ENCODE measurements at regions not wholly inside any gene's neighbourhood (a gene's known extent, or its start where the extent isn't known, plus 50 kb on each side); places are given as distances from the start of the nearest gene placed in this dataset.

DNA sequence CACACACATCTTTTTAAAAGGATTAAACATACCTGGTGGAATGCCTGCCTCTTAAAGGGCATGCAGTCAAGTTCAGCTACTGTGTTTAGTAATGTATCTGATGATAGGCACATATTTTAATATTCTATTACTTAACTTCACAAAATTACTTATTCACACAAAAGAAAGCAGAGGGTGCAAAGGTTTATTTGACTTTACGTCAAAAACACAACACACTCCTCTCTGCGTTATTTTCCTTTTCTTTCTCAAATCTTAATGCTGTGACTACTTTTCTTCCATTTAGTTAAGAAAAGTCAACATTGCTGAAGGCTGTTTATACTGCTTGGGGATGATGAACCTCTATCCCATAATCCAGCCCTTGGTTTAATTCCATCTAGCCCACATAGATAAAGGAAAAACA lies 127.9 kb upstream of the ST6GAL2 start:
- TF ChIP-seq, protein P1, sequence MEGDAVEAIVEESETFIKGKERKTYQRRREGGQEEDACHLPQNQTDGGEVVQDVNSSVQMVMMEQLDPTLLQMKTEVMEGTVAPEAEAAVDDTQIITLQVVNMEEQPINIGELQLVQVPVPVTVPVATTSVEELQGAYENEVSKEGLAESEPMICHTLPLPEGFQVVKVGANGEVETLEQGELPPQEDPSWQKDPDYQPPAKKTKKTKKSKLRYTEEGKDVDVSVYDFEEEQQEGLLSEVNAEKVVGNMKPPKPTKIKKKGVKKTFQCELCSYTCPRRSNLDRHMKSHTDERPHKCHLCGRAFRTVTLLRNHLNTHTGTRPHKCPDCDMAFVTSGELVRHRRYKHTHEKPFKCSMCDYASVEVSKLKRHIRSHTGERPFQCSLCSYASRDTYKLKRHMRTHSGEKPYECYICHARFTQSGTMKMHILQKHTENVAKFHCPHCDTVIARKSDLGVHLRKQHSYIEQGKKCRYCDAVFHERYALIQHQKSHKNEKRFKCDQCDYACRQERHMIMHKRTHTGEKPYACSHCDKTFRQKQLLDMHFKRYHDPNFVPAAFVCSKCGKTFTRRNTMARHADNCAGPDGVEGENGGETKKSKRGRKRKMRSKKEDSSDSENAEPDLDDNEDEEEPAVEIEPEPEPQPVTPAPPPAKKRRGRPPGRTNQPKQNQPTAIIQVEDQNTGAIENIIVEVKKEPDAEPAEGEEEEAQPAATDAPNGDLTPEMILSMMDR (IDR thresholded peaks at IDR 0.05; ENCODE audit: borderline replicate concordance, insufficient read depth, low read depth, low read length) = no peak
- H3K4me3 ChIP-seq (ENCODE audit: low read depth, low read length) = no peak overlapping the region

DNA sequence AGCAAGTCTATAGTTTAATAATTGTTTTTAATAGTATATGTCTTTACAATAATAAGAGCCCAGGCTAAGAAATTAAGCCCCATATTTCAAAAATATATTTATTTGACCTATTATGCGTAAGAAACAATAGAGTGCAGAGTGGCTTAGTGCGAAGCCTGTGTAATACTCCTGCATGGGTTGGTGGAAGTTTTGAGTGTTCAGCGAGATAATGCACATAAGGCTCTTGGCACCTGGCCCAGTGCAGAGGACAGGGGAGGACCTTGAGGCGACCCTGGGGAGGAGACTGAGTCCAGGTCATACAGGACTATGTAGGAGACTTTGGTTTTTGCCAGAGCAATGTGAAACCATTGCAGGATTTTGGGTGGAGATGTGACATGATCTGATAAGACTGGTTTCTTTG lies 132.4 kb upstream of the ST6GAL2 start:
- H3K4me3 ChIP-seq (ENCODE audit: low read depth, low read length) = no peak overlapping the region
- TF ChIP-seq, protein P1 (IDR thresholded peaks at IDR 0.05; ENCODE audit: borderline replicate concordance, insufficient read depth, low read depth, low read length) = no peak

DNA sequence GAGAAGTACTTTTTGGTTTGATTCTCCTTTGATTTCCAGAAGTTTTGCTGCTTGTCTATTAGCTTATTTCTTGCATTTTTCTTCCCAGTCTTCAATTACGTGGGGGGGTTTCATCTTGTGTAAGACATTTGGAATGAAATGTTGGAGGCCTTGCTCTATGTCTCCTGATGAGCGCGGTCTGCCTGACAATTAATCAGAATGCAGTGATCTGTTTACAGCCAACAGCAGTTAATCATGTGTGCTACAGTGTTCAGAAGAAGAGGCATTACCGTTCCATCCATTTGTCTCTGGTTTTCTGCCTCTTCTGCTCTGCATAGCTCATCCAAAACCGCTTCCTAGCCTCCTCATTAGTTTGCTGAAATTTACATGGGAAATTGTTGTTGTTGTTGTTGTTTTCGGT lies 134.4 kb upstream of the ST6GAL2 start:
- TF ChIP-seq, protein P1 (IDR thresholded peaks at IDR 0.05; ENCODE audit: borderline replicate concordance, insufficient read depth, low read depth, low read length) = no peak
- H3K4me3 ChIP-seq (ENCODE audit: low read depth, low read length) = no peak overlapping the region

DNA sequence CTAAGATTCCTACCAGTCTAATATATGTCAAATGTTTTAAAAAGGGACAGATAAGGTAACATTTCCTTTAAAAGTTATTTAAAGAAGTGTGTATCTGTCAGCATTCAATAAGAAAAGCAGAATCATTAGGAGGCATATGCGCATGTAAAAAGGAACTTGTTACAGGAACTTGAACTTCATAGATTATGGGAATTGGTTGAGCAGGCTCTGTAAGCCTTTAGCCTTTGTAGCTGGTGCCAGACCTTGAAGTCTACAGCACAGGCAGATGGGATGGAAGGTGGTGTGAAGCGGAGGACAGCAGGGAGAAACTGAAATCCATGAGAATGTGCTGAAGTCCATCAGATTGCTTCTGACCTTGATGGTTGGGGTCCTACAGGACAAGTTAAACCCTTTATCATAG lies 138.3 kb upstream of the ST6GAL2 start:
- TF ChIP-seq, protein P1 (IDR thresholded peaks at IDR 0.05; ENCODE audit: borderline replicate concordance, insufficient read depth, low read depth, low read length) = no peak
- H3K4me3 ChIP-seq (ENCODE audit: low read depth, low read length) = no peak overlapping the region

DNA sequence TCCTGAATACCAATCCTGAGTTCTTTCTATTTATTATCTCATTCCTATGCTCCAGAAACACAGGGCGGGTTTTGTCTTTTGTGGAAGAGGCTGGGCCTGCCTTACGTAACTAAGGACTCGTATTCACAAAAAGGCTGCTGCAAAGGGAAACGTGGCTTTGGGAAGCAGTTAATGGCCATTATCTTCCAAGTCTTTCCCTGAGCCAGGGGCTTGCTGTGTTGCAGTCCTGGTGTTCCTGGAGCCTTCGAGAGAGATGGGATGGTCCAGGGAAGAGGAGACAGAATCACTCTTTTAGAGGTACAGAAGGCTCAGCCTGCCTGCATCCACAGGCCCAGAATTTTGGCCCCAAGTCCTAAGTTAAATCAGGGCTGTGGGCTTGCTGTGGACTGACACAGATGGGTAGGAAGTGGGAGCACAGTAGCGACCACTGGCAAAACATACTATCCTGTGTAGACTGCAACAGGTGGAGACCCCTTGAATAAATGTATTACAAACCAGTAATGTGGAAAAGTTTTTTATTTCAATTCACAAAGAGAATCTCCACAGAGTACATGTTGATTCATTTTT lies 139.4 kb upstream of the ST6GAL2 start:
- H3K4me3 ChIP-seq (ENCODE audit: low read depth, low read length) = no peak overlapping the region
- TF ChIP-seq, protein P1 (IDR thresholded peaks at IDR 0.05; ENCODE audit: borderline replicate concordance, insufficient read depth, low read depth, low read length) = no peak

DNA sequence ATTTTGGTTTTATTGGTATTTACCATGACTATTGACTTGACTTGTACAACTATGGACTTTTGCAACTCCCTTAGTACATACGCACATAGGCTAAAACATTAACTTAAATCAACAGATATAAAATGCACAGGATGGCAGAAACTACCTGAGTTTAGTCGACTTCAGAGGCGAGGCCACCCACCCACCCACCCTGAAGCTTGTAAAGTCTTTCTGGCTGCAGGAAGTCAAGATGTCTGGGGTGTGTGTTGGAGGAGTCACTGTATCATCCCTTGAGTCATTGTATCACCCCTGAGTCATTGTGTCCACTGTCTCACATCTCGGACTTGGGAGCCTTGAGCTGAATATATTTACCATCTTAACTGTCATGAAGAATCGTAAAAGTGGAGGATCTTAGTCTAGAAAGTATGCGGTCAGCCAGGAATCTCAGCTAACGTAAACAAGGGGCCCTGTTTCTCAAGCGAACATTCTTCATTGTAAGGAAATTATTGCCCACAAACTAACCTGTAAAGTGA lies 140.0 kb upstream of the ST6GAL2 start:
- no peak overlapping the region for H3K4me3 ChIP-seq (ENCODE audit: low read depth, low read length)
- TF ChIP-seq, protein P1 (IDR thresholded peaks at IDR 0.05; ENCODE audit: borderline replicate concordance, insufficient read depth, low read depth, low read length) = no peak

DNA sequence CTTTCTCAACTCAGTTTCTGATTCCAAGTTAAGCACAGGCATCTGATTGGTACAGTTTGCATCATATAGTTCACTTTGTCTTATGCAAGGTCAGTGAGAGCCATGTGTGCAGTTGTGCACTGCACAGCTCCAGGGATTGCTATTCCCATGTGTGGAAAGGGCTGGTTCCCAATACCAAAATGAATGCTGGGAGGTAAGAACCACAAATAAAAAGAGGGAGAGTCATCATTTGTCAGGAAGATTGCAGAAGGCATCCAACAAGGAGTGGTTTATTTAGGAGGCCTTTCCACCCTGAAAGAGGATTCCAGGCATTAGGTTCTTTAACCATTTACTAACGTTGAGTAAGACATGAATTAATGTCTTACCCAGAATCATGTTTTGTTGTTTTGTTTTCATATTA lies 141.2 kb upstream of the ST6GAL2 start:
- H3K4me3 ChIP-seq (ENCODE audit: low read depth, low read length) = no peak overlapping the region
- TF ChIP-seq, protein P1 (IDR thresholded peaks at IDR 0.05; ENCODE audit: borderline replicate concordance, insufficient read depth, low read depth, low read length) = no peak

Measured in GM12875 (cell line).